ENCODE measurements at regions not wholly inside any gene's neighbourhood (a gene's known extent, or its start where the extent isn't known, plus 50 kb on each side); places are given as distances from the start of the nearest gene placed in this dataset.

DNA sequence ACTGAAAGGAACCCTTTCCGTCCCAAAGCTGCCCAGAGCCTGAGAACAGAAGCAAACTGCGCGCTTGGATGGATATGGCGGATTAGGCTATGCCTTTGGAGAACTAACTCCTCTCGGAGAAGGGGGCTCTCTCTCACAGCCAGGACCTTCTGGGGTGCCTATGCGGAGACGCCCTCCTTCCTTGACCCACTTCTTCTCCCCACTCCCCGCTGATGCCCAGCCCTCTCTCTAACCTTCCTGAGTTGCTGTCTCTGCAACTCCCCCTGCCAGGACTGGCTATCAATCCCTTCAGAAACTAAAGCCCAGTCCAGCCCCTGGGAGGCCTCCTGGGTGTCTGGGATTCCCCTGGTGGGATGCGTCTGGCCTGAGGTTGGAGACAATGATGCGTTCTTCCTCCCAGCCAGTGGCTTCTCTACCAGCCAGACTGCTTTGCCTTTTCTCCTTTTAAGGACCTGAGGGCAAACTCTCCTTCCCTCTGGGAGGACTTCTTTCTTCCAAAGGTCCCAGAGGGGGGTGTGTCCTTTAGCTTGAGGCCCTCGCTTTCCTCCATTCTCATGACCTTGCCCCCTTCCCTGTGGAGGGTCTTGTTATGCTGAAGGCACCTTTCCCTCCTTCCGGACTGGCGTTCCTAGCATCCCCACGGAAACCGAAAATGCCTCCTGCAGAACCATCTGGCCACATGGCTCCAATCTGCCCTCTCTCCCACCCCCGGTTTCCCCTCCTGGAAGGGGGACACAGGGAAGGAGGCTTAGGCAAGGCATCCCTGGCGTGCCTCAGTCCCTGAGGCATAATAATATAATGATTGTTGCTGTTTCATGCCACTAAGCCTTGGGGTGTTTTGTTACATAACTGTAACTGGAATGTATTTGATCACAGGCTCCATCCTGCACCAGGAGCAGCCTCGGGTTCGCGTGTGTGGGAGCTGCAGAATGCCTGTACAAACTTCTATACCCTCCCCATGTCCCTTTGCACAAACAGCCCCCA is 63.4 kb upstream of the C15orf39 start (continued):
- TF ChIP-seq, protein P1, sequence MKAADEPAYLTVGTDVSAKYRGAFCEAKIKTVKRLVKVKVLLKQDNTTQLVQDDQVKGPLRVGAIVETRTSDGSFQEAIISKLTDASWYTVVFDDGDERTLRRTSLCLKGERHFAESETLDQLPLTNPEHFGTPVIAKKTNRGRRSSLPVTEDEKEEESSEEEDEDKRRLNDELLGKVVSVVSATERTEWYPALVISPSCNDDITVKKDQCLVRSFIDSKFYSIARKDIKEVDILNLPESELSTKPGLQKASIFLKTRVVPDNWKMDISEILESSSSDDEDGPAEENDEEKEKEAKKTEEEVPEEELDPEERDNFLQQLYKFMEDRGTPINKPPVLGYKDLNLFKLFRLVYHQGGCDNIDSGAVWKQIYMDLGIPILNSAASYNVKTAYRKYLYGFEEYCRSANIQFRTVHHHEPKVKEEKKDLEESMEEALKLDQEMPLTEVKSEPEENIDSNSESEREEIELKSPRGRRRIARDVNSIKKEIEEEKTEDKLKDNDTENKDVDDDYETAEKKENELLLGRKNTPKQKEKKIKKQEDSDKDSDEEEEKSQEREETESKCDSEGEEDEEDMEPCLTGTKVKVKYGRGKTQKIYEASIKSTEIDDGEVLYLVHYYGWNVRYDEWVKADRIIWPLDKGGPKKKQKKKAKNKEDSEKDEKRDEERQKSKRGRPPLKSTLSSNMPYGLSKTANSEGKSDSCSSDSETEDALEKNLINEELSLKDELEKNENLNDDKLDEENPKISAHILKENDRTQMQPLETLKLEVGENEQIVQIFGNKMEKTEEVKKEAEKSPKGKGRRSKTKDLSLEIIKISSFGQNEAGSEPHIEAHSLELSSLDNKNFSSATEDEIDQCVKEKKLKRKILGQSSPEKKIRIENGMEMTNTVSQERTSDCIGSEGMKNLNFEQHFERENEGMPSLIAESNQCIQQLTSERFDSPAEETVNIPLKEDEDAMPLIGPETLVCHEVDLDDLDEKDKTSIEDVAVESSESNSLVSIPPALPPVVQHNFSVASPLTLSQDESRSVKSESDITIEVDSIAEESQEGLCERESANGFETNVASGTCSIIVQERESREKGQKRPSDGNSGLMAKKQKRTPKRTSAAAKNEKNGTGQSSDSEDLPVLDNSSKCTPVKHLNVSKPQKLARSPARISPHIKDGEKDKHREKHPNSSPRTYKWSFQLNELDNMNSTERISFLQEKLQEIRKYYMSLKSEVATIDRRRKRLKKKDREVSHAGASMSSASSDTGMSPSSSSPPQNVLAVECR (CRISPR knock-in tag; IDR thresholded peaks at IDR 0.05; ENCODE audit: borderline replicate concordance), result peak; percentile 21; the same call in 1 of the 2 replicates
- TF ChIP-seq, protein P2, sequence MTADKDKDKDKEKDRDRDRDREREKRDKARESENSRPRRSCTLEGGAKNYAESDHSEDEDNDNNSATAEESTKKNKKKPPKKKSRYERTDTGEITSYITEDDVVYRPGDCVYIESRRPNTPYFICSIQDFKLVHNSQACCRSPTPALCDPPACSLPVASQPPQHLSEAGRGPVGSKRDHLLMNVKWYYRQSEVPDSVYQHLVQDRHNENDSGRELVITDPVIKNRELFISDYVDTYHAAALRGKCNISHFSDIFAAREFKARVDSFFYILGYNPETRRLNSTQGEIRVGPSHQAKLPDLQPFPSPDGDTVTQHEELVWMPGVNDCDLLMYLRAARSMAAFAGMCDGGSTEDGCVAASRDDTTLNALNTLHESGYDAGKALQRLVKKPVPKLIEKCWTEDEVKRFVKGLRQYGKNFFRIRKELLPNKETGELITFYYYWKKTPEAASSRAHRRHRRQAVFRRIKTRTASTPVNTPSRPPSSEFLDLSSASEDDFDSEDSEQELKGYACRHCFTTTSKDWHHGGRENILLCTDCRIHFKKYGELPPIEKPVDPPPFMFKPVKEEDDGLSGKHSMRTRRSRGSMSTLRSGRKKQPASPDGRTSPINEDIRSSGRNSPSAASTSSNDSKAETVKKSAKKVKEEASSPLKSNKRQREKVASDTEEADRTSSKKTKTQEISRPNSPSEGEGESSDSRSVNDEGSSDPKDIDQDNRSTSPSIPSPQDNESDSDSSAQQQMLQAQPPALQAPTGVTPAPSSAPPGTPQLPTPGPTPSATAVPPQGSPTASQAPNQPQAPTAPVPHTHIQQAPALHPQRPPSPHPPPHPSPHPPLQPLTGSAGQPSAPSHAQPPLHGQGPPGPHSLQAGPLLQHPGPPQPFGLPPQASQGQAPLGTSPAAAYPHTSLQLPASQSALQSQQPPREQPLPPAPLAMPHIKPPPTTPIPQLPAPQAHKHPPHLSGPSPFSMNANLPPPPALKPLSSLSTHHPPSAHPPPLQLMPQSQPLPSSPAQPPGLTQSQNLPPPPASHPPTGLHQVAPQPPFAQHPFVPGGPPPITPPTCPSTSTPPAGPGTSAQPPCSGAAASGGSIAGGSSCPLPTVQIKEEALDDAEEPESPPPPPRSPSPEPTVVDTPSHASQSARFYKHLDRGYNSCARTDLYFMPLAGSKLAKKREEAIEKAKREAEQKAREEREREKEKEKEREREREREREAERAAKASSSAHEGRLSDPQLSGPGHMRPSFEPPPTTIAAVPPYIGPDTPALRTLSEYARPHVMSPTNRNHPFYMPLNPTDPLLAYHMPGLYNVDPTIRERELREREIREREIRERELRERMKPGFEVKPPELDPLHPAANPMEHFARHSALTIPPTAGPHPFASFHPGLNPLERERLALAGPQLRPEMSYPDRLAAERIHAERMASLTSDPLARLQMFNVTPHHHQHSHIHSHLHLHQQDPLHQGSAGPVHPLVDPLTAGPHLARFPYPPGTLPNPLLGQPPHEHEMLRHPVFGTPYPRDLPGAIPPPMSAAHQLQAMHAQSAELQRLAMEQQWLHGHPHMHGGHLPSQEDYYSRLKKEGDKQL (CRISPR knock-in tag; IDR thresholded peaks at IDR 0.05; ENCODE audit: low read depth), result no peak
- TF ChIP-seq IKZF1 (IDR thresholded peaks at IDR 0.05) (no peak), ZFX (CRISPR knock-in tag; IDR thresholded peaks at IDR 0.05; ENCODE audit: low read depth) (peak; percentile 6; the same call in 1 of the 2 replicates), ZBTB21 (CRISPR knock-in tag; IDR thresholded peaks at IDR 0.05) (no peak), ZFP36L2 (CRISPR knock-in tag; IDR thresholded peaks at IDR 0.05) (no peak), ZFP41 (CRISPR knock-in tag; IDR thresholded peaks at IDR 0.05; ENCODE audit: borderline replicate concordance) (no peak), FOXA3 (CRISPR knock-in tag; IDR thresholded peaks at IDR 0.05) (0 out of 2 replicates have a peak, but pooled peaks have one; percentile 4), ZNF101 (CRISPR knock-in tag; IDR thresholded peaks at IDR 0.05; ENCODE audit: borderline replicate concordance, low read depth) (no peak)
- TF ChIP-seq, protein P3, sequence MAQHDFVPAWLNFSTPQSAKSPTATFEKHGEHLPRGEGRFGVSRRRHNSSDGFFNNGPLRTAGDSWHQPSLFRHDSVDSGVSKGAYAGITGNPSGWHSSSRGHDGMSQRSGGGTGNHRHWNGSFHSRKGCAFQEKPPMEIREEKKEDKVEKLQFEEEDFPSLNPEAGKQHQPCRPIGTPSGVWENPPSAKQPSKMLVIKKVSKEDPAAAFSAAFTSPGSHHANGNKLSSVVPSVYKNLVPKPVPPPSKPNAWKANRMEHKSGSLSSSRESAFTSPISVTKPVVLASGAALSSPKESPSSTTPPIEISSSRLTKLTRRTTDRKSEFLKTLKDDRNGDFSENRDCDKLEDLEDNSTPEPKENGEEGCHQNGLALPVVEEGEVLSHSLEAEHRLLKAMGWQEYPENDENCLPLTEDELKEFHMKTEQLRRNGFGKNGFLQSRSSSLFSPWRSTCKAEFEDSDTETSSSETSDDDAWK (CRISPR knock-in tag; IDR thresholded peaks at IDR 0.05), result 0 out of 2 replicates have a peak, but pooled peaks have one; percentile 91
- TF ChIP-seq, protein P4, sequence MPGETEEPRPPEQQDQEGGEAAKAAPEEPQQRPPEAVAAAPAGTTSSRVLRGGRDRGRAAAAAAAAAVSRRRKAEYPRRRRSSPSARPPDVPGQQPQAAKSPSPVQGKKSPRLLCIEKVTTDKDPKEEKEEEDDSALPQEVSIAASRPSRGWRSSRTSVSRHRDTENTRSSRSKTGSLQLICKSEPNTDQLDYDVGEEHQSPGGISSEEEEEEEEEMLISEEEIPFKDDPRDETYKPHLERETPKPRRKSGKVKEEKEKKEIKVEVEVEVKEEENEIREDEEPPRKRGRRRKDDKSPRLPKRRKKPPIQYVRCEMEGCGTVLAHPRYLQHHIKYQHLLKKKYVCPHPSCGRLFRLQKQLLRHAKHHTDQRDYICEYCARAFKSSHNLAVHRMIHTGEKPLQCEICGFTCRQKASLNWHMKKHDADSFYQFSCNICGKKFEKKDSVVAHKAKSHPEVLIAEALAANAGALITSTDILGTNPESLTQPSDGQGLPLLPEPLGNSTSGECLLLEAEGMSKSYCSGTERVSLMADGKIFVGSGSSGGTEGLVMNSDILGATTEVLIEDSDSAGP (CRISPR knock-in tag; IDR thresholded peaks at IDR 0.05; ENCODE audit: borderline replicate concordance), result peak; percentile 14; the same call in 1 of the 2 replicates
- TF ChIP-seq, protein P5, sequence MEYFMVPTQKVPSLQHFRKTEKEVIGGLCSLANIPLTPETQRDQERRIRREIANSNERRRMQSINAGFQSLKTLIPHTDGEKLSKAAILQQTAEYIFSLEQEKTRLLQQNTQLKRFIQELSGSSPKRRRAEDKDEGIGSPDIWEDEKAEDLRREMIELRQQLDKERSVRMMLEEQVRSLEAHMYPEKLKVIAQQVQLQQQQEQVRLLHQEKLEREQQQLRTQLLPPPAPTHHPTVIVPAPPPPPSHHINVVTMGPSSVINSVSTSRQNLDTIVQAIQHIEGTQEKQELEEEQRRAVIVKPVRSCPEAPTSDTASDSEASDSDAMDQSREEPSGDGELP (IDR thresholded peaks at IDR 0.05; ENCODE audit: borderline replicate concordance, low read depth), result no peak

All from HepG2 (cell line).